SK-N-SH (cell line): ENCODE measurements at regions not wholly inside any gene's neighbourhood (a gene's known extent, or its start where the extent isn't known, plus 50 kb on each side); places are given as distances from the start of the nearest gene placed in this dataset.

Source experiments
- CTCF ChIA-PET: fragments of 300-600, 350-600 bp; formaldehyde crosslinking; extraction: SDS; loops from one replicate; lab custom pipeline; 2021; lab: Yijun Ruan, JAX
- POLR2A ChIA-PET: fragments of 350-600 bp; sonication (Branson Sonifier 250); formaldehyde crosslinking; extraction: SDS; loops from one replicate; lab custom pipeline; 2020; ENCODE audit warnings: antibody characterized with exemption, inconsistent platforms; lab: Yijun Ruan, JAX
- DNase-seq: peaks from one replicate; pipeline ENCODE4 v3.0.0; 2012
- H2AFZ ChIP-seq: fragments of 200-600 bp; sonication (generic); 2 replicates; pipeline ENCODE4 v1.8.1; 2016; ENCODE audit warnings: antibody characterized with exemption, mild to moderate bottlenecking, low read depth
- H3F3A ChIP-seq: fragments of 200-600 bp; sonication (generic); replicated peaks from 2 replicates; pipeline ENCODE3; 2016; ENCODE audit warnings: antibody characterized with exemption, mild to moderate bottlenecking; ENCODE audit not compliant: insufficient read depth
- H3K27ac ChIP-seq, 2 experiments: fragments of 200-500 bp in 1 of 2; fragments of 200-600 bp in 1 of 2; sonication (Bioruptor generic) in 1 of 2; sonication (generic), shearing (Covaris generic) in 1 of 2; 2 replicates each; pipeline versions ENCODE4 v1.5.1 to v1.6.1; 2014 to 2016; ENCODE audit warnings: low read depth in 2 of 2, inconsistent platforms in 1 of 2, low read length in 1 of 2, mild to moderate bottlenecking in 1 of 2, mixed read lengths in 1 of 2
- H3K27me3 ChIP-seq: fragments of 200-600 bp; sonication (generic), shearing (Covaris generic); 2 replicates; pipeline ENCODE4 v1.6.1; 2016; ENCODE audit warnings: mixed run types; ENCODE audit not compliant: insufficient read depth
- H3K36me3 ChIP-seq, 2 experiments: fragments of 200-500 bp in 1 of 2; fragments of 200-600 bp in 1 of 2; sonication (Bioruptor generic) in 1 of 2; sonication (generic) in 1 of 2; replicated peaks in 1 of 2; 2 replicates each; pipeline versions ENCODE3 to v1.5.1; 2014 to 2016; ENCODE audit warnings: low read length in 1 of 2, mild to moderate bottlenecking in 1 of 2; ENCODE audit not compliant: insufficient read depth in 2 of 2, control insufficient read depth in 1 of 2
- H3K4me1 ChIP-seq, 2 experiments: fragments of 200-500 bp in 1 of 2; fragments of 200-600 bp in 1 of 2; sonication (Bioruptor generic) in 1 of 2; sonication (generic), shearing (Covaris generic) in 1 of 2; 2 replicates each; pipeline versions ENCODE4 v1.5.1 to v1.6.1; 2014 to 2016; ENCODE audit warnings: low read depth in 1 of 2, low read length in 1 of 2, mixed run types in 1 of 2; ENCODE audit not compliant: insufficient read depth in 2 of 2, control insufficient read depth in 1 of 2
- H3K4me2 ChIP-seq: fragments of 200-600 bp; sonication (generic), shearing (Covaris generic); 2 replicates; pipeline ENCODE4 v1.6.1; 2017; ENCODE audit warnings: mixed run types
- H3K4me3 ChIP-seq, 2 experiments: fragments of 200-500 bp in 1 of 2; fragments of 200-600 bp in 1 of 2; sonication (Bioruptor generic) in 1 of 2; sonication (generic), shearing (Covaris generic) in 1 of 2; 2 replicates each; pipeline versions ENCODE4 v1.5.1 to v1.8.1; 2014 to 2016; ENCODE audit warnings: low read depth in 2 of 2, inconsistent platforms in 1 of 2, low read length in 1 of 2, mild to moderate bottlenecking in 1 of 2, mixed read lengths in 1 of 2, moderate library complexity in 1 of 2
- H3K79me2 ChIP-seq: fragments of 200-600 bp; sonication (generic); 2 replicates; pipeline ENCODE4 v1.8.1; 2017; ENCODE audit warnings: mild to moderate bottlenecking; ENCODE audit not compliant: insufficient read depth
- H3K9ac ChIP-seq: fragments of 200-600 bp; sonication (generic); 2 replicates; pipeline ENCODE4 v1.6.1; 2017; ENCODE audit warnings: mixed run types
- H3K9me2 ChIP-seq: fragments of 200-600 bp; sonication (generic); 2 replicates; pipeline ENCODE4 v1.6.1; 2017; ENCODE audit warnings: mixed run types
- H3K9me3 ChIP-seq: fragments of 200-600 bp; sonication (generic); 2 replicates; pipeline ENCODE4 v1.6.1; 2017; ENCODE audit warnings: mixed run types, mild to moderate bottlenecking, moderate library complexity
- H4K20me1 ChIP-seq: fragments of 200-600 bp; sonication (generic); 2 replicates; pipeline ENCODE4 v1.6.1; 2017; ENCODE audit warnings: mild to moderate bottlenecking, mixed run types; ENCODE audit not compliant: insufficient read depth
- EP300 ChIP-seq, 2 experiments: IDR thresholded peaks; 2 replicates each; pipeline versions ENCODE4 v1.4.0 to v1.6.1; 2012; ENCODE audit warnings: borderline replicate concordance in 1 of 2, low read depth in 1 of 2, low read length in 1 of 2
- FOXJ3 ChIP-seq: sonication (generic); formaldehyde crosslinking; IDR thresholded peaks from 2 replicates; pipeline ENCODE4 v1.5.1; 2020; ENCODE audit warnings: mild to moderate bottlenecking, missing genetic modification reagents
- FOXM1 ChIP-seq: IDR thresholded peaks from 2 replicates; pipeline ENCODE4 v1.4.0; 2012; ENCODE audit warnings: low read depth, mild to moderate bottlenecking
- JUND ChIP-seq: IDR thresholded peaks from 2 replicates; pipeline ENCODE4 v1.4.0; 2012
- MEF2A ChIP-seq: IDR thresholded peaks from 2 replicates; pipeline ENCODE4 v1.4.0; 2012; ENCODE audit warnings: low read depth, borderline replicate concordance
- POLR2AphosphoS5 ChIP-seq: IDR thresholded peaks from 2 replicates; pipeline ENCODE4 v1.6.1; 2012; ENCODE audit warnings: low read depth, low read length
- RAD21 ChIP-seq: IDR thresholded peaks from 2 replicates; pipeline ENCODE4 v1.6.1; 2012; ENCODE audit warnings: mild to moderate bottlenecking, low read length
- RCOR1 ChIP-seq: fragments of 150-350 bp; IDR thresholded peaks from 2 replicates; pipeline ENCODE4 v1.6.1; 2017; ENCODE audit warnings: antibody characterized with exemption, low read length
- SIN3A ChIP-seq: IDR thresholded peaks from 2 replicates; pipeline ENCODE4 v1.6.1; 2012; ENCODE audit warnings: low read depth, mild to moderate bottlenecking, low read length, moderate library complexity, borderline replicate concordance
- TAF1 ChIP-seq: IDR thresholded peaks from 2 replicates; pipeline ENCODE4 v1.6.1; 2012; ENCODE audit warnings: low read depth, mild to moderate bottlenecking, low read length, moderate library complexity, borderline replicate concordance
- TCF12 ChIP-seq: IDR thresholded peaks from 2 replicates; pipeline ENCODE4 v1.4.0; 2012
- YY1 ChIP-seq: IDR thresholded peaks from 2 replicates; pipeline ENCODE4 v1.4.0; 2012; ENCODE audit warnings: low read depth, mild to moderate bottlenecking
- WGBS: methylation state at CpG from one replicate; pipeline ENCODE4 v1.1.6; 2017; ENCODE audit warnings: low lambda C conversion rate; 5-methylcytosine and 5-hydroxymethylcytosine counted together
- TF ChIP-seq, protein P1 (sequence below): fragments of 200-600 bp; sonication (generic); IDR thresholded peaks from 2 replicates; pipeline ENCODE4 v1.6.1; 2017; ENCODE audit warnings: antibody characterized with exemption, mild to moderate bottlenecking, moderate library complexity
- TF ChIP-seq, protein P2 (sequence below): IDR thresholded peaks from 2 replicates; pipeline ENCODE4; 2012
- TF ChIP-seq, protein P3 (sequence below): IDR thresholded peaks from 2 replicates; pipeline ENCODE4 v1.6.1; 2012; ENCODE audit warnings: mild to moderate bottlenecking, low read depth, low read length, moderate library complexity
- TF ChIP-seq, protein P4 (sequence below): IDR thresholded peaks from 2 replicates; pipeline ENCODE4 v1.4.0; 2012; ENCODE audit warnings: low read depth, borderline replicate concordance
- TF ChIP-seq, protein P5 (sequence below): IDR thresholded peaks from 2 replicates; pipeline ENCODE4 v1.4.0; 2012; ENCODE audit warnings: low read depth

DNA sequence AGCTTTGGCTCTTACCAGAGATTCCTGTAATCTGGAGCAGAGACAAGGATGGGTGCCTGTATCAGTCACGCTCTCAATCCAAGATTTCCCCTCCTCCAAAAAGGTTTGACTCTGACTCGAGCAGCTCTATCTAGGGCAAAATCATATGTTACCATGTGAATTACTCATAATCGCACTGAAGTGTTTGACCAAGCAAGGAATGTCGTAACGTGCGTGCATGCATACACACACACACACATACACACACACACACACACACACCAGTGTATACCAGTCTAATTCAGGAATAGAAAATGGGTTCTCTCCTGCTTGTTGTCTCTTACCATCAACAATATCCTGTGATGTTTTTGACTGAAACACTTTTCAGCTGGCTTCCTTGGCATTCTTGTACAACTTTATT, 835.1 kb downstream of the KCNJ2 start:
- Histone ChIP-seq H3K4me3 (no peak overlapping the region), H3K27ac (no peak overlapping the region), H3K4me1 (no peaks in the 10 kb centered on the region), H3K27me3 (no peaks in the 10 kb centered on the region), H3K9ac (no peak overlapping the region), H3F3A (no peaks in the 10 kb centered on the region), H3K4me2 (no peak overlapping the region), H3K79me2 (no peaks in the 10 kb centered on the region), H3K9me3 (no peaks in the 10 kb centered on the region), H4K20me1 (no peaks in the 10 kb centered on the region), H3K9me2 (no peaks in the 10 kb centered on the region), H2AFZ (no peak overlapping the region), H3K36me3 (no peaks in the 10 kb centered on the region)
- WGBS, result 71% methylated on average over 6 of the region's 6 CpGs
- DNase-seq, result no peak
- TF ChIP-seq EP300 (IDR thresholded peaks at IDR 0.05; ENCODE audit: borderline replicate concordance in 1 of 2, low read depth in 1 of 2, low read length in 1 of 2) (no peak), POLR2AphosphoS5 (no peak), MEF2A (no peak), TAF1 (no peak), RAD21 (no peak), JUND (no peak), RCOR1 (no peak), FOXM1 (no peak), TCF12 (no peak), YY1 (no peak), SIN3A (no peak), FOXJ3 (CRISPR knock-in tag) (no peak)
- TF ChIP-seq, protein P1, sequence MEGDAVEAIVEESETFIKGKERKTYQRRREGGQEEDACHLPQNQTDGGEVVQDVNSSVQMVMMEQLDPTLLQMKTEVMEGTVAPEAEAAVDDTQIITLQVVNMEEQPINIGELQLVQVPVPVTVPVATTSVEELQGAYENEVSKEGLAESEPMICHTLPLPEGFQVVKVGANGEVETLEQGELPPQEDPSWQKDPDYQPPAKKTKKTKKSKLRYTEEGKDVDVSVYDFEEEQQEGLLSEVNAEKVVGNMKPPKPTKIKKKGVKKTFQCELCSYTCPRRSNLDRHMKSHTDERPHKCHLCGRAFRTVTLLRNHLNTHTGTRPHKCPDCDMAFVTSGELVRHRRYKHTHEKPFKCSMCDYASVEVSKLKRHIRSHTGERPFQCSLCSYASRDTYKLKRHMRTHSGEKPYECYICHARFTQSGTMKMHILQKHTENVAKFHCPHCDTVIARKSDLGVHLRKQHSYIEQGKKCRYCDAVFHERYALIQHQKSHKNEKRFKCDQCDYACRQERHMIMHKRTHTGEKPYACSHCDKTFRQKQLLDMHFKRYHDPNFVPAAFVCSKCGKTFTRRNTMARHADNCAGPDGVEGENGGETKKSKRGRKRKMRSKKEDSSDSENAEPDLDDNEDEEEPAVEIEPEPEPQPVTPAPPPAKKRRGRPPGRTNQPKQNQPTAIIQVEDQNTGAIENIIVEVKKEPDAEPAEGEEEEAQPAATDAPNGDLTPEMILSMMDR, result no peak
- TF ChIP-seq, protein P2, sequence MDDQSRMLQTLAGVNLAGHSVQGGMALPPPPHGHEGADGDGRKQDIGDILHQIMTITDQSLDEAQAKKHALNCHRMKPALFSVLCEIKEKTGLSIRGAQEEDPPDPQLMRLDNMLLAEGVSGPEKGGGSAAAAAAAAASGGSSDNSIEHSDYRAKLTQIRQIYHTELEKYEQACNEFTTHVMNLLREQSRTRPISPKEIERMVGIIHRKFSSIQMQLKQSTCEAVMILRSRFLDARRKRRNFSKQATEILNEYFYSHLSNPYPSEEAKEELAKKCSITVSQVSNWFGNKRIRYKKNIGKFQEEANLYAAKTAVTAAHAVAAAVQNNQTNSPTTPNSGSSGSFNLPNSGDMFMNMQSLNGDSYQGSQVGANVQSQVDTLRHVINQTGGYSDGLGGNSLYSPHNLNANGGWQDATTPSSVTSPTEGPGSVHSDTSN, result no peak
- TF ChIP-seq, protein P3, sequence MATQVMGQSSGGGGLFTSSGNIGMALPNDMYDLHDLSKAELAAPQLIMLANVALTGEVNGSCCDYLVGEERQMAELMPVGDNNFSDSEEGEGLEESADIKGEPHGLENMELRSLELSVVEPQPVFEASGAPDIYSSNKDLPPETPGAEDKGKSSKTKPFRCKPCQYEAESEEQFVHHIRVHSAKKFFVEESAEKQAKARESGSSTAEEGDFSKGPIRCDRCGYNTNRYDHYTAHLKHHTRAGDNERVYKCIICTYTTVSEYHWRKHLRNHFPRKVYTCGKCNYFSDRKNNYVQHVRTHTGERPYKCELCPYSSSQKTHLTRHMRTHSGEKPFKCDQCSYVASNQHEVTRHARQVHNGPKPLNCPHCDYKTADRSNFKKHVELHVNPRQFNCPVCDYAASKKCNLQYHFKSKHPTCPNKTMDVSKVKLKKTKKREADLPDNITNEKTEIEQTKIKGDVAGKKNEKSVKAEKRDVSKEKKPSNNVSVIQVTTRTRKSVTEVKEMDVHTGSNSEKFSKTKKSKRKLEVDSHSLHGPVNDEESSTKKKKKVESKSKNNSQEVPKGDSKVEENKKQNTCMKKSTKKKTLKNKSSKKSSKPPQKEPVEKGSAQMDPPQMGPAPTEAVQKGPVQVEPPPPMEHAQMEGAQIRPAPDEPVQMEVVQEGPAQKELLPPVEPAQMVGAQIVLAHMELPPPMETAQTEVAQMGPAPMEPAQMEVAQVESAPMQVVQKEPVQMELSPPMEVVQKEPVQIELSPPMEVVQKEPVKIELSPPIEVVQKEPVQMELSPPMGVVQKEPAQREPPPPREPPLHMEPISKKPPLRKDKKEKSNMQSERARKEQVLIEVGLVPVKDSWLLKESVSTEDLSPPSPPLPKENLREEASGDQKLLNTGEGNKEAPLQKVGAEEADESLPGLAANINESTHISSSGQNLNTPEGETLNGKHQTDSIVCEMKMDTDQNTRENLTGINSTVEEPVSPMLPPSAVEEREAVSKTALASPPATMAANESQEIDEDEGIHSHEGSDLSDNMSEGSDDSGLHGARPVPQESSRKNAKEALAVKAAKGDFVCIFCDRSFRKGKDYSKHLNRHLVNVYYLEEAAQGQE, result no peak
- TF ChIP-seq, protein P4, sequence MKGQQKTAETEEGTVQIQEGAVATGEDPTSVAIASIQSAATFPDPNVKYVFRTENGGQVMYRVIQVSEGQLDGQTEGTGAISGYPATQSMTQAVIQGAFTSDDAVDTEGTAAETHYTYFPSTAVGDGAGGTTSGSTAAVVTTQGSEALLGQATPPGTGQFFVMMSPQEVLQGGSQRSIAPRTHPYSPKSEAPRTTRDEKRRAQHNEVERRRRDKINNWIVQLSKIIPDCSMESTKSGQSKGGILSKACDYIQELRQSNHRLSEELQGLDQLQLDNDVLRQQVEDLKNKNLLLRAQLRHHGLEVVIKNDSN, result no peak
- TF ChIP-seq, protein P5, sequence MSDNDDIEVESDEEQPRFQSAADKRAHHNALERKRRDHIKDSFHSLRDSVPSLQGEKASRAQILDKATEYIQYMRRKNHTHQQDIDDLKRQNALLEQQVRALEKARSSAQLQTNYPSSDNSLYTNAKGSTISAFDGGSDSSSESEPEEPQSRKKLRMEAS, result no peak
- CTCF ChIA-PET, result no interaction called here
- POLR2A ChIA-PET, result no interaction called here
